ENCODE measurements at regions not wholly inside any gene's neighbourhood (a gene's known extent, or its start where the extent isn't known, plus 50 kb on each side); places are given as distances from the start of the nearest gene placed in this dataset.
A peak's percentile ranks its signal among the peaks of the same experiment; 100 is the strongest.

- no peak for DNase-seq (ENCODE audit: insufficient read length, low spot score)
- TF ChIP-seq POLR2A (IDR thresholded peaks at IDR 0.05; ENCODE audit: low read depth, low read length): no peak
- no peak for FAIRE-seq
Observed at GRCh38 chr20:59495166-59495565, 109.2 kb upstream of the PHACTR3 start.

GRCh38 chr20:59495894-59496510 is 108.3 kb upstream of the PHACTR3 start:
- TF ChIP-seq POLR2A (IDR thresholded peaks at IDR 0.05; ENCODE audit: low read depth, low read length): no peak
- DNase-seq (ENCODE audit: insufficient read length, low spot score) (peak; percentile 61), FAIRE-seq (no peak)

GRCh38 chr20:59498291-59498690 is 106.0 kb upstream of the PHACTR3 start:
- DNase-seq (ENCODE audit: insufficient read length, low spot score) (no peak), FAIRE-seq (no peak)
- TF ChIP-seq POLR2A (IDR thresholded peaks at IDR 0.05; ENCODE audit: low read depth, low read length): no peak

- no peak for DNase-seq (ENCODE audit: insufficient read length, low spot score)
- no peak for TF ChIP-seq POLR2A (IDR thresholded peaks at IDR 0.05; ENCODE audit: low read depth, low read length)
- no peak for FAIRE-seq
Observed at GRCh38 chr20:59499863-59500262, 104.5 kb upstream of the PHACTR3 start.

- TF ChIP-seq POLR2A (IDR thresholded peaks at IDR 0.05; ENCODE audit: low read depth, low read length): no peak
- no peak for FAIRE-seq
- no peak for DNase-seq (ENCODE audit: insufficient read length, low spot score)
Observed at GRCh38 chr20:59508729-59509128, 95.6 kb upstream of the PHACTR3 start.

GRCh38 chr20:59512651-59513050 is 91.7 kb upstream of the PHACTR3 start:
- DNase-seq (ENCODE audit: insufficient read length, low spot score) (no peak), FAIRE-seq (no peak)
- TF ChIP-seq POLR2A (IDR thresholded peaks at IDR 0.05; ENCODE audit: low read depth, low read length): no peak

GRCh38 chr20:59514554-59514953 is 89.8 kb upstream of the PHACTR3 start:
- TF ChIP-seq POLR2A (IDR thresholded peaks at IDR 0.05; ENCODE audit: low read depth, low read length): no peak
- DNase-seq (ENCODE audit: insufficient read length, low spot score) (no peak), FAIRE-seq (no peak)

GRCh38 chr20:59515013-59515905 is 89.1 kb upstream of the PHACTR3 start:
- DNase-seq (ENCODE audit: insufficient read length, low spot score) (peak; percentile 60), FAIRE-seq (no peak)
- no peak for TF ChIP-seq POLR2A (IDR thresholded peaks at IDR 0.05; ENCODE audit: low read depth, low read length)

- no peak for FAIRE-seq
- DNase-seq (ENCODE audit: insufficient read length, low spot score): no peak
- no peak for TF ChIP-seq POLR2A (IDR thresholded peaks at IDR 0.05; ENCODE audit: low read depth, low read length)
Observed at GRCh38 chr20:59515906-59516209, 88.5 kb upstream of the PHACTR3 start.

- FAIRE-seq: no peak
- no peak for TF ChIP-seq POLR2A (IDR thresholded peaks at IDR 0.05; ENCODE audit: low read depth, low read length)
- DNase-seq (ENCODE audit: insufficient read length, low spot score): peak; percentile 72
Observed at GRCh38 chr20:59518881-59519706, 85.2 kb upstream of the PHACTR3 start.

GRCh38 chr20:59519707-59520014 is 84.7 kb upstream of the PHACTR3 start:
- TF ChIP-seq POLR2A (IDR thresholded peaks at IDR 0.05; ENCODE audit: low read depth, low read length): no peak
- no peak for DNase-seq (ENCODE audit: insufficient read length, low spot score)
- no peak for FAIRE-seq

- FAIRE-seq (no peak), DNase-seq (ENCODE audit: insufficient read length, low spot score) (no peak)
- TF ChIP-seq POLR2A (IDR thresholded peaks at IDR 0.05; ENCODE audit: low read depth, low read length): no peak
Observed at GRCh38 chr20:59520814-59521213, 83.5 kb upstream of the PHACTR3 start.

GRCh38 chr20:59525500-59526241 is 78.7 kb upstream of the PHACTR3 start:
- no peak for TF ChIP-seq POLR2A (IDR thresholded peaks at IDR 0.05; ENCODE audit: low read depth, low read length)
- DNase-seq (ENCODE audit: insufficient read length, low spot score) (peak; percentile 50), FAIRE-seq (no peak)
